Smooth muscle cell (in vitro differentiated cells): ENCODE measurements at regions not wholly inside any gene's neighbourhood (a gene's known extent, or its start where the extent isn't known, plus 50 kb on each side); places are given as distances from the start of the nearest gene placed in this dataset.

ENCODE experiments used
- DNase-seq: peaks from one replicate; lab custom pipeline; 2025; ENCODE audit not compliant: unreplicated experiment; lab: John Stamatoyannopoulos, UW
- H2AFZ ChIP-seq: fragments of 200-600 bp; sonication (generic); 2 replicates; pipeline ENCODE4 v1.6.0; 2016; ENCODE audit warnings: antibody characterized with exemption, low read depth, mild to moderate bottlenecking
- H3F3A ChIP-seq: fragments of 200-600 bp; sonication (generic); 2 replicates; pipeline ENCODE4 v1.6.0; 2017; ENCODE audit warnings: antibody characterized with exemption, low read depth
- H3K27ac ChIP-seq: fragments of 200-600 bp; sonication (generic); 2 replicates; pipeline ENCODE4 v1.5.1; 2016; ENCODE audit warnings: low read depth, mild to moderate bottlenecking
- H3K27me3 ChIP-seq: fragments of 200-600 bp; sonication (generic); 2 replicates; pipeline ENCODE4 v1.6.1; 2016; ENCODE audit warnings: low read depth, mild to moderate bottlenecking
- H3K36me3 ChIP-seq: fragments of 200-600 bp; sonication (generic); 2 replicates; pipeline ENCODE4 v1.5.1; 2016; ENCODE audit warnings: low read depth
- H3K4me1 ChIP-seq: fragments of 200-600 bp; sonication (generic); 2 replicates; pipeline ENCODE4 v1.5.1; 2016; ENCODE audit warnings: low read depth
- H3K4me2 ChIP-seq: fragments of 200-600 bp; sonication (generic); 2 replicates; pipeline ENCODE4 v1.6.0; 2016; ENCODE audit warnings: mild to moderate bottlenecking
- H3K4me3 ChIP-seq: fragments of 200-600 bp; sonication (generic); 2 replicates; pipeline ENCODE4 v1.5.1; 2016; ENCODE audit warnings: mild to moderate bottlenecking
- H3K79me2 ChIP-seq: fragments of 200-600 bp; sonication (generic); 2 replicates; pipeline ENCODE4 v1.6.0; 2016; ENCODE audit warnings: low read depth, mild to moderate bottlenecking
- H3K9ac ChIP-seq: fragments of 200-600 bp; sonication (generic); 2 replicates; pipeline ENCODE4 v1.6.0; 2016; ENCODE audit warnings: low read depth
- H3K9me3 ChIP-seq: fragments of 200-600 bp; sonication (generic); replicated peaks from 2 replicates; pipeline ENCODE4 v1.5.1; 2016; ENCODE audit warnings: low read depth
- H4K20me1 ChIP-seq: fragments of 200-600 bp; sonication (generic); 2 replicates; pipeline ENCODE4 v1.6.0; 2016; ENCODE audit warnings: low read depth
- CTCF ChIP-seq: fragments of 200-600 bp; sonication (generic); IDR thresholded peaks from 2 replicates; pipeline ENCODE4 v1.5.1; 2017; ENCODE audit warnings: borderline replicate concordance, mild to moderate bottlenecking, antibody characterized with exemption; ENCODE audit not compliant: insufficient read depth, poor library complexity, severe bottlenecking
- WGBS: methylation state at CpG from one replicate; pipeline ENCODE4 v1.1.7; 2016; ENCODE audit warnings: low lambda C conversion rate; 5-methylcytosine and 5-hydroxymethylcytosine counted together

GRCh38 chr7:124387056-124387455, 354.2 kb upstream of the TMEM229A start:
- no peak overlapping the region for H3K9ac ChIP-seq
- WGBS, result 85% methylated on average over 4 of the region's 4 CpGs

GRCh38 chr7:124379296-124379695, 346.4 kb upstream of the TMEM229A start:
- TF ChIP-seq CTCF, result no peak
- no peak for DNase-seq
- Histone ChIP-seq H3K9ac (no peak overlapping the region), H3K36me3 (no peaks in the 10 kb centered on the region), H3K4me3 (no peak overlapping the region), H2AFZ (no peak overlapping the region), H3K79me2 (no peaks in the 10 kb centered on the region), H3K4me2 (no peak overlapping the region), H3K27me3 (no peaks in the 10 kb centered on the region), H3K9me3 (no peaks in the 10 kb centered on the region), H3F3A (no peaks in the 10 kb centered on the region), H3K4me1 (no peaks in the 10 kb centered on the region), H3K27ac (no peak overlapping the region), H4K20me1 (no peaks in the 10 kb centered on the region)
- 91% methylated on average over 1 of the region's 1 CpG for WGBS

More at GRCh38 chr7:124387056-124387455, 354.2 kb upstream of the TMEM229A start:
- Histone ChIP-seq H3K36me3 (no peaks in the 10 kb centered on the region), H3K4me1 (no peaks in the 10 kb centered on the region), H2AFZ (no peak overlapping the region), H3K27ac (no peak overlapping the region), H3F3A (no peaks in the 10 kb centered on the region), H3K27me3 (no peaks in the 10 kb centered on the region), H3K4me2 (no peak overlapping the region), H3K79me2 (no peaks in the 10 kb centered on the region), H4K20me1 (no peaks in the 10 kb centered on the region), H3K4me3 (no peak overlapping the region), H3K9me3 (no peaks in the 10 kb centered on the region)
- no peak for DNase-seq
- TF ChIP-seq CTCF, result no peak

- no peak overlapping the region for H3K4me2 ChIP-seq
Observed at GRCh38 chr7:124376111-124376510, 343.2 kb upstream of the TMEM229A start.

More at GRCh38 chr7:124376111-124376510, 343.2 kb upstream of the TMEM229A start:
- no peaks in the 10 kb centered on the region for H3K79me2 ChIP-seq
- H3K9ac ChIP-seq, result no peak overlapping the region
- no peak overlapping the region for H3K4me3 ChIP-seq
- no peaks in the 10 kb centered on the region for H3K4me1 ChIP-seq
- no peak for TF ChIP-seq CTCF
- H3K9me3 ChIP-seq, result no peaks in the 10 kb centered on the region
- H3K27ac ChIP-seq, result no peak overlapping the region
- H3F3A ChIP-seq, result no peaks in the 10 kb centered on the region
- H3K36me3 ChIP-seq, result no peaks in the 10 kb centered on the region
- no peaks in the 10 kb centered on the region for H4K20me1 ChIP-seq
- no peak overlapping the region for H2AFZ ChIP-seq
- no peaks in the 10 kb centered on the region for H3K27me3 ChIP-seq
- DNase-seq, result no peak
- 80% methylated on average over 4 of the region's 4 CpGs for WGBS
